ENCODE measurements at regions not wholly inside any gene's neighbourhood (a gene's known extent, or its start where the extent isn't known, plus 50 kb on each side); places are given as distances from the start of the nearest gene placed in this dataset.

GRCh38 chr6:50921968-50922367 lies 103.3 kb downstream of the TFAP2B start:
- Mint-ChIP-seq H3K27ac (no peak overlapping the region), H3K36me3 (ENCODE audit: low read depth) (peaks cover 5% of the 10 kb centered on the region), H3K9me3 (peaks cover 29% of the 10 kb centered on the region), H3K4me3 (no peak overlapping the region), H3K4me1 (no peaks in the 10 kb centered on the region), H3K27me3 (ENCODE audit: low read depth) (no peaks in the 10 kb centered on the region)
- no peak for TF ChIP-seq CTCF (IDR thresholded peaks at IDR 0.05; ENCODE audit: unreplicated experiment in 3 of 3)

GRCh38 chr6:50922579-50923525 lies 104.2 kb downstream of the TFAP2B start:
- peaks cover 5% of the 10 kb centered on the region for H3K36me3 Mint-ChIP-seq (ENCODE audit: low read depth)
- TF ChIP-seq CTCF (IDR thresholded peaks at IDR 0.05; ENCODE audit: unreplicated experiment in 3 of 3): no peak
- no peak overlapping the region for H3K4me3 Mint-ChIP-seq
- H3K27me3 Mint-ChIP-seq (ENCODE audit: low read depth): no peaks in the 10 kb centered on the region
- H3K27ac Mint-ChIP-seq: no peak overlapping the region
- peaks cover 29% of the 10 kb centered on the region for H3K9me3 Mint-ChIP-seq
- no peaks in the 10 kb centered on the region for H3K4me1 Mint-ChIP-seq

DNA sequence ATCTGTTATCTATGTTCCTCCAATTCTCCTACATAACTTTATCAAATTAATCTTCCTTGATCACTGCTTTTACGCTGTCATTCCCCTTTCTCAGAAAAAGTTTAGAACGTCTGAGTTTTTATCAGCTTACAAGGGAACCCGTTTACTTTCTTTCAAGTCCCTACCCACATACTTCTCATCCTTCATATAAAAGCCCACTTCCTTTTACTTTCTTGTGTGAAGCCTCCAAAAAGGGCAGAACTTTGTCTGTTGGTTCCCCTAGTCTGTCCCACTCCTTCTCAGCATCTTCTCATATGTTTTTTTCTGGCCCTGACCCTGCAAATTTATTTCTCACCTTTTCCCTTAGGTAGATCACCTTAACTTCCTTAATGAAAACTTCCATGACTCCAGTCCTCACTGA lies 106.1 kb downstream of the TFAP2B start:
- H3K9me3 Mint-ChIP-seq: peaks cover 17% of the 10 kb centered on the region
- no peaks in the 10 kb centered on the region for H3K4me1 Mint-ChIP-seq
- H3K4me3 Mint-ChIP-seq: no peak overlapping the region
- H3K36me3 Mint-ChIP-seq (ENCODE audit: low read depth): peaks cover 5% of the 10 kb centered on the region
- no peak overlapping the region for H3K27ac Mint-ChIP-seq
- no peaks in the 10 kb centered on the region for H3K27me3 Mint-ChIP-seq (ENCODE audit: low read depth)
- no peak for TF ChIP-seq CTCF (IDR thresholded peaks at IDR 0.05; ENCODE audit: unreplicated experiment in 3 of 3)

DNA sequence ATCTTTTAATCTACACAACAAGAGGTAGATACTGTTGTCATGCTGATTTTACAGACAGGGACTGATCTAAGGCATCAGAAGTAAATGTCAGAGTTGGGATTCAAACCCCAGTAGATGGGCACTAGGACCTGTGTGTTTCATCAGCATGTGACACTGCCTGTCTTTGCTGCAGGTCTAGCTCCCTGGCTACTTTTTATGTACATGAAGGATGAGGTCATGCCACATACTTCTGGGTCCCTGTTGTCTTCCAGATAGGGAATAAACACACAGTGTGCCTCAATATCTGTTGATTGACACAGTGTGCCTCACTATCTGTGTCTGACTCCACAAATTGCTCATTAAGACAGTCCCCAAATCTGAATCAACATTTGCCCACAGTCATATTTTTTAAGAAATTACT lies 106.9 kb downstream of the TFAP2B start:
- Mint-ChIP-seq H3K4me1 (no peaks in the 10 kb centered on the region), H3K4me3 (no peak overlapping the region), H3K27ac (no peak overlapping the region), H3K9me3 (peaks cover 13% of the 10 kb centered on the region), H3K36me3 (ENCODE audit: low read depth) (peaks cover 5% of the 10 kb centered on the region), H3K27me3 (ENCODE audit: low read depth) (no peaks in the 10 kb centered on the region)
- TF ChIP-seq CTCF (IDR thresholded peaks at IDR 0.05; ENCODE audit: unreplicated experiment in 3 of 3): no peak

DNA sequence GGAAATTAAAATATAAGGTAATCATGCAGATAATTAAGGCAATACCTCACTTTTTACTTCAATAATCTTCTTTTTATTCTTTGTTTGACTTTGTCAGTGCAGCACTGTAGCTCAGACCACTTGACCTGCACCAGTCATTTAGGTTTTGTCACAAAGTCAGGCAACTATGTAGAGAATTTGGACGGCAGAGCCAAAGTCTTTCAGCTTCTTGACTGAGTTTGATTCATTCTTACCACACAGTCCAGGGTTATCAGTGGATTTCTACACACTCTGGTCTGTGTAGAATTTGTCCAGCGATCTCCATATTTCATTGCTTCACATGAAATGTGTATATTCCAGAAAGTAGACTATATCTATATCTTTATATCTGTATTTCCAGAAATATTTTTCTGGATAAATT lies 107.3 kb downstream of the TFAP2B start:
- no peak for TF ChIP-seq CTCF (IDR thresholded peaks at IDR 0.05; ENCODE audit: unreplicated experiment in 3 of 3)
- Mint-ChIP-seq H3K4me1 (no peaks in the 10 kb centered on the region), H3K9me3 (peaks cover 9% of the 10 kb centered on the region), H3K4me3 (no peak overlapping the region), H3K27ac (no peak overlapping the region), H3K27me3 (ENCODE audit: low read depth) (no peaks in the 10 kb centered on the region), H3K36me3 (ENCODE audit: low read depth) (peaks cover 5% of the 10 kb centered on the region)

- H3K27ac Mint-ChIP-seq: no peak overlapping the region
- H3K9me3 Mint-ChIP-seq: peaks cover 3% of the 10 kb centered on the region
Measured at GRCh38 chr6:50927800-50928199, 109.1 kb downstream of the TFAP2B start.

More at GRCh38 chr6:50927800-50928199, 109.1 kb downstream of the TFAP2B start:
- Mint-ChIP-seq H3K4me3 (no peak overlapping the region), H3K4me1 (no peaks in the 10 kb centered on the region), H3K27me3 (ENCODE audit: low read depth) (no peaks in the 10 kb centered on the region), H3K36me3 (ENCODE audit: low read depth) (peaks cover 2% of the 10 kb centered on the region)
- TF ChIP-seq CTCF (IDR thresholded peaks at IDR 0.05; ENCODE audit: unreplicated experiment in 3 of 3): no peak

Data from nephron (organoid).